GM21825 (cell line): ENCODE measurements at regions not wholly inside any gene's neighbourhood (a gene's known extent, or its start where the extent isn't known, plus 50 kb on each side); places are given as distances from the start of the nearest gene placed in this dataset.

ENCODE experiments used
- ATAC-seq: cut with Tn5 transposase; IDR thresholded peaks from one replicate; pipeline ENCODE4 v1.9.1; 2021; ENCODE audit warnings: mild to moderate bottlenecking, moderate library complexity; ENCODE audit not compliant: unreplicated experiment

DNA sequence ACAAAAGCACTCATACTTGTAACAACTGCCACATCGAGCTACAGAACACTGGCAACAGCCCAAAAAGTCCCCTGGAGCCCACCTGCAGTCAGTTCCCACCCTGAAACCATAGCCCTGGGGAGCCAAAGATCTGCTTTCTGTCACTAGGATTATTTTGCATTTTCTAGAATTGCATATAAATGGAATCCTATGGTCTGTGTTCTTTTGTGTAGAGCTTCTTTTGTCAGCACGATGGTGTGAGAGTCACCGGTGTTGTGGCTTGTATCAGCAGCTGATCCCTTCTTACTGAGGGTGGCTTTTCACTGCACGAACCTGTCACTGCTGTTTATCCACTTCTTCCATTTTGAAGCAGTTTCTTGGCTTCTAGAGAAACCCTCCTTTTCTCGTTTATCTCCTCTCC lies 60.1 kb upstream of the PRR23E start:
- no peak for ATAC-seq

DNA sequence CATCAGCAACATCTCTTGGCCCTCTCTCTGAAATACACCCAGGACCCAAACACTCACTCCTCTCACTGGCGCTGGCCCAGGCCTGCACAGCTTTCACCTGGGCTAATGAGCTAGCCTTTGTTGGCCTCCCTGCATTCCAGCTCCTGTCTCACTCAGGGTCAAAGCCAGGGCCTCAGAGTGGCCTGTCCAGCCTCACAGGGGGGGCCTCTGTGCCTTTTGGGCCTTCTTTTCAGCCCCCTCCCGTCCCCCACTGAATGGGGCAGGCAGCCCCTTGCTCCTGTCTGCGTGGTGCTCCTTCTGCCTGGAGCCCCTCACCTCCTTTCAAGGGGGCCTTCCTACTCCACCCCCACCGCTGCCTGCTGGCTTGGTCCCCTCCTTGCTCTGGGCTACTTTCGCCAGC lies 59.0 kb upstream of the PRR23E start:
- ATAC-seq = no peak

DNA sequence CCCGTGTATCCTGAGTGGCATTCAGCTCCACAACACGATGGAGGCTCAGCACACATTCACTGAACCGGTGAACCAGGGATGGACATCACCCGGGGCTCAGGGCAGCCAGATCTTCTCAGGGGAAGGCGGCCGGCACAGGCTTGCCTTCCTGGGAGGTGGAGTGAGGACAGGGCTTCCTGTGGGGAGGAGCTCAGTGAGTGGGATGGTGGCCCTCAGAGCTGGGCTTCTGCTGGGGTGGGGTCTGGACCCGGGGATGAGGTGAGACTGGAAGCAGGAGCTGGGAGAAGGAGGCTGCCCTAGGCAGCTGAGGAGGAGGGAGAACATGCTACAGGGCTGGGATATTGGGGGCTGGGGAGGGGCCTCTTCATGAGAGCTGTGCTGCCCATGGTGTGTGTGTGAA lies 58.5 kb upstream of the PRR23E start:
- no peak for ATAC-seq

DNA sequence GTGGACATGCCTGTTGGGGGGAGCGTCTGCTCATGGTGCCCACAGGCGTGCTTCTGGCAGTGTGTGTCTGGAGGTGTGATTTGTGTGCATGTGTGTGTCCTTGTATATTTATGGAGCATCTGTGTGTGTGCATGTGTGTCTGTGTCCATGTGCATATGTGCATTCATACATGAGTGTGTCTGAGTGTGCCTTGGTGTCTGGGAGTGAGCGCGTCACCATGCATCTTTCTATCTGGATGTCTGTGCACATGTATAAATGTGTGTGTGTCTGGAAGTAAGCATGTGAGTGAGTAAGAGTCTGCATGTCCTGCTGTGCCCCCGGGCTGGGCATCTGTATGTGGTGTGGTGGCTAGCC lies 58.1 kb upstream of the PRR23E start:
- no peak for ATAC-seq

DNA sequence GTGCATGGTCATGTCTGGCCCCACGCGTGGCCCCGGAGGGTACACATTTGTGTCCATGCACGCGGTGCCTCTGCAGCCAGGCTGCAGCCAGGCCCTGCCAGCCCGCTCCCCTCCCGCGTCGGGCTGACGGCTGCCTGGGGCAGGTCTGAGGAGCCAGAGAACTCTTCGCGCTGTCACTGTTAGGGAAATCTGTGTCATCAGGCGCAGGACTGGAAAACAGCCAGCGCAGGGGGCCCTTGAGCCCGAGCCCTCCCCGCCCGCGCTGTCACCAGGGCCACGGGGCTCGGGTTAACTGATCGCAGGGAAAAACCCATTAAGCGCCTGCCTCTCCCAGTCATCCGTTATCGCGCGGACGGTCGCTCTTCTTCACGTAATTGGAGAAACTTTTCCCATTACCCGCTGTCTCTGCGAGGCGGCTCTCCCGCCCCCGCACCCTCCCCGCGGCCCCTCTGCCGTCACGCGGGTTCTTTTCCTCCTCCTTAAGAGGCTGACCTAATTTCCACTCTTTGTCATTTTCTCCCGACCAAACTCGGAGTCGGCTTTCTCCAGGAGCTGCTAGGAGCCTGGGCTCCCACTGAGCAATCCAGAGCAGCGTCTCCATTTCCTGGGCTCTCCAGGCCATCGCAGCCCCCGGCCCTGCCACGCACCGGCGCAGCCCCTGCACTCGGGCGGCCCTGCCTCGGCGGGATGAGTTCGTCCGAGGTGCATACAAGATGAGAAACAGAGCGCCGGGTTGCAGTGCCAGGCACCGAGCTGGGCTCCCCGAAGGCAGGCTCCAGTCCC lies 57.5 kb upstream of the PRR23E start:
- no peak for ATAC-seq

DNA sequence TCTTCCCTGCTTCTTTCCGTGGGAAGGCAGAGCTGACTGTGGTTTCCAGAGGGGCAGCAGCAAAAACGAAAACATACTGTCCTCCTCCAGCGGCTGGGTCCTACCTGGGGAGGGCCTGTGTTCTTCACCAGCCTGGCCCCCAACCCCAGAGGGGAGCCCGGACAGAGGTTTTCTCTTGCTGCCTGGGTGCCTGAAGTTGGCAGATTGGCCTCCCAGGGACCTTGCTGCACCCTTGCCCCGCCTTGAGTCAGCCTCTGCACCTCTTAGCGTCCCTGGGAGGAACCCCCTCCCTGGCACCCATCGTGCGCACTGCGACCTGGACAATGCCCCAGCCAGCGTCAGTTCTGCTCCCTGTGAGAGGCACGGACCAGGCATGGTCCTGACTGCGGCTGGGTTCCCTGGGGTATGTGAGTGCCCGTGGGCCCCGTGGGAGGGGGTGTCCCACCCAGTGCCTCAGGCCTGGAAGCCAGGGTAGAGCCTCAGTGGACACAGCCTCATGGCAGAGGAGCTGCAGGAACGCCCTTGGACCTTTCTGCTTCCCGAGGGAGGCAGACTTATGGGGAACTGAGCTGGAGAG lies 56.8 kb upstream of the PRR23E start:
- no peak for ATAC-seq

DNA sequence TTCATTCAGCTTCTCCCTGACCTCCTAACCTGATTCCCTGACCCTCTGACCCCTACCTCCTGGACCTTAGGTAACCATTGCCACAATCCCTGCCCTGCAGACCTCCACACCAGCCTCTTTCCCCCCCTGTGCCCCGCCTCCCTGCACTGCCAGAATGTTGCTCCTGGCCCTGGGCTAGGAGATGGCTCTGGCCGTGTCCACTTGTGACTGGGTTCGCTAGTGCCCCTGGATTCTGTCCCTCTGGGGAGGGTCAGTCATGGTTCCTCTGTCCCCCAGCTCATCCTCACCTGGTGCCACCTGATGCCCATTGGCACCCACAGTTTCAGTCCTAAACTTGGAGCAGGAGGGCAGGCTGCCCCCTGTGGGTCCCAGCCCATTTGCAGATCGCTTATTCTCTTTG lies 56.2 kb upstream of the PRR23E start:
- ATAC-seq = no peak

DNA sequence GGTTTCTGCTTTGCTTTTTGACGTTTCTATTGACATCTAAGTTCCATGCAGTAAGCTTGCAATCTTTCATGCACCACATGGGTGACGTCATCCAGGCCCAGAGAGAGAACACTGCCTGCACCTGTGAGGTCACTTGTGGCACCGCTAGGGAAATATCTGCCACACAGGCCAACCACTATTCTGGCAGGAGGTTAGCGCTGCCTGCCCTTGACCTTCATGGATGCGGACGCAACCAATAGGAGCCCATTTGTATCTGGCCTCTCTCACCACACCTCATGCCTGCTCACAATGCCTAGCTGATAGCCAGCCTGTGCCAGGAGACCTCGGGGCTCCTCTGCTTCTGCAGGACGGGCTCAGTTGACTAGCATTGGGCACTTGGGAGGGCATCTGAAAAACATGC lies 55.8 kb upstream of the PRR23E start:
- ATAC-seq = no peak

DNA sequence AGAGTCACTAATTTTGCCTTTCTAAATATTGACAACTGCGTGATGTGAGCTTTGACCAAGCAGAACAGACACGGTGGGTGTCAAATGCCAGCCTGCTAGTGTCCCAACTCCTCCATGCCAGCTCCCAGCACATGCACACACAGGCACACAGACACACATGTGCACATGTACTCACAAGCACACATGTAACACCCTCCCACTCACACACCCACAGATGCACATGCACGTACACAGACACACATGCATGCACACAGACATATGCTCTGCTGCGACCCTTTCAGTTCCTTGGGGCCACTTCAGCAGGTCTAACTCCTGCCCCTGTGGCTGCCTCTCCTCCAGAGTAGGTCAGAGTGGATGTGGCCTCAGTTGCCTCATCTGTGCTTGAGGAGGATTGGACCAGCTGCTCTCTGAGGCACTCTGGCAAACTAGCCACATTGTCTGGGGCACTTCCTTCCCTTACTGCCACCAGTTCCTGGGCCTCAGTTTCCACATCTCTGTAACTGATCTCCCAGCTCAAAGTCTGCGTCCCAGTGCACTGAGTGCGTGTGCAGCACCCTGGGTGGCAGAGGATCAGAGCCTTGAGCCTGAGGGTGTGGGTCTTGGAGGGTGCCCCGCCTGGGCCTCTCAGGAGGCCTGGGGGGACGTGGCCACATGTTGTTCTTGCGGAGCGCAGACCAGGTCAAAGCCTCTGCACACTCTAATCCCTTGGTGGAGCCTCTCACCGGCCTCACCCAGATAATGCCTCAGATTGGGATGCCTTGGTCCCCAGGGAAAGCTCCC lies 55.0 kb upstream of the PRR23E start:
- no peak for ATAC-seq

DNA sequence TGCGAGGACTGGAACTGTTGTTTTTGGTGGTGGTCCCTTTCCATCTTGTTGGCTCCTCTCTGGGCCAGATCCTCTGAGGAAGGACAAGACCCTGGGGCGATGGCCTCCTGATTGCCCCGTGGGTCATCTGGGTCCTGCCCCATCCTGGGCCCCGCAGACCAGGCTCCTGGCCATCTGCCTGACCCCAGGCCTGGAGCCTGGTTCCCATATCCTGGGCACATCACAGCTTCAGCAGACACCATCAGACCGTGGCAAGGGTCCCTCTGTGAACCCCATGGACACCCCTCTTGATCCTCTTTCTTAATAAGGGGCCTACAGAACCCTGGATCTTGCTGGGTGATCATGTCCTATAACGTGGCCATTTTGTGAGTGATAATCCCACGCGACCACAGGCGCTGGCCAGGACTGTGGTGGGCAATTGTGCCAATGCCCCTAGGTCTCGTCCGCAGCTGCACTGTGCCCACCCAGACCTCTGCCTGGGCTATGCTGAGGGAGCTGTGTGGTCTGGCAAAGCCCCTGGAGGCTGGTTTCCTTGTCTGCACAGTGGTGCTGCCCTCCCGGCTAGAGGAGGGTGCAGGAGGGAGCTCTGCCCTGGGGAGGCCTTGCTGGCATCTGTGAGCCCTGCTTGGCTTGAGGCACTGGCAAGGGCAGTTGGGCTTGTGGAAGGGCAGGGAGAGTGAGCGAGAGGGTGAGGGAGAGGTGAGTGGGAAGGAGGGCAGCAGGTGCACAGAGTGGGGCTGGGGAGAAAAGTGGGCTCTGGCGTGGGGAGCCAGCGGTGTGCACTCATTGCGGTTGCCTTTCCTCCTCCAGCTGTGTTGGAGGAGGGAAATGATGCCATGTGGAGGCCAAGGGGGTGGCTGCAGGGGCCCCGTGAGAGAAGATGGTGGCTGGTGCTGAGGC lies 53.1 kb upstream of the PRR23E start:
- ATAC-seq = no peak

DNA sequence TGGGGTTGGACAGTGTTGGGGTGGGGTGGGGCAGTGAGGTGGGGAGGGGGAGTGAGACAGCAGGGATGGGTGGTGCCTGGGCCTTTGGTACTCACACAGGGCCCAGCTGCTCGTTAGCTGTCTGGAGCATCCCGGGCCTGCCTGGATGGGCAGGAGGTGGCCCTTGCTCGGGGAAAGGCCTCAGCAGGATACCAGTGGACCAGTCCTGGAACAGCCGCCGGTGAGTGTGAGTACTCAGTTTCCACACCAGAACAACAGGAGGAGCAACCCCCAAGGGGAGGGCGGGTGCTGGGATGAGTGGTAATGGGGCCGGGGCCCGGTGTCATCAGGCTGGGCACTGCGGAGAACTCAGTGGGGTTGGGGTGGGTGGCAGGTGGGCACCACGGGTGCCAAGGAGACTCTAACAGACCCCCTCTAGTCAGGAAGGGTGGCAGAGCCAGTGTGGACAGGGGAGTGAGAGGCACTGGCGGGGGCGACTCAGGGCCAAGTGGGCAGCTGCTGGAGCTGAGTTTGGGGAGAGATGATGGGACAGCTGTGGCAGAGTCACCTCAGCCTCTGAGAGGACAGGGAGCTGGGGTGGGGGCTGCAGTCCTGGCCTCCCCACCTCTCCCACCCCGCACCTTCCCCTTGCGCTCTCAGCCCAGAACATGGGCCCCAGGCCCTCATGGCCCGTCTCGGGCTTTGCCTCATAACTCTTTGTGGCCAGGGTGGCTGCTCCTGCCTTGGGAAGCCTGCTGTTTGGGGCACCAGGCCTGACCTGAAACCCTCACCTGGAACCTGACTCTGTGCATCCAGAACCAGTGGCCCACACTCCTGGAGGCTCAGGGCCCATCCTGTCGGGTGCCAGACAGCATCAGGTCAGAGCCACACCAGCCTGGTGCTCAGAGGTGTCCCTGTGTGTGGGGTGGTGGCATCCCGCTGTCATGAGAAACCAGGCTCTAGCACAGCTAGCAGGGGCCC lies 52.1 kb upstream of the PRR23E start:
- ATAC-seq = no peak

DNA sequence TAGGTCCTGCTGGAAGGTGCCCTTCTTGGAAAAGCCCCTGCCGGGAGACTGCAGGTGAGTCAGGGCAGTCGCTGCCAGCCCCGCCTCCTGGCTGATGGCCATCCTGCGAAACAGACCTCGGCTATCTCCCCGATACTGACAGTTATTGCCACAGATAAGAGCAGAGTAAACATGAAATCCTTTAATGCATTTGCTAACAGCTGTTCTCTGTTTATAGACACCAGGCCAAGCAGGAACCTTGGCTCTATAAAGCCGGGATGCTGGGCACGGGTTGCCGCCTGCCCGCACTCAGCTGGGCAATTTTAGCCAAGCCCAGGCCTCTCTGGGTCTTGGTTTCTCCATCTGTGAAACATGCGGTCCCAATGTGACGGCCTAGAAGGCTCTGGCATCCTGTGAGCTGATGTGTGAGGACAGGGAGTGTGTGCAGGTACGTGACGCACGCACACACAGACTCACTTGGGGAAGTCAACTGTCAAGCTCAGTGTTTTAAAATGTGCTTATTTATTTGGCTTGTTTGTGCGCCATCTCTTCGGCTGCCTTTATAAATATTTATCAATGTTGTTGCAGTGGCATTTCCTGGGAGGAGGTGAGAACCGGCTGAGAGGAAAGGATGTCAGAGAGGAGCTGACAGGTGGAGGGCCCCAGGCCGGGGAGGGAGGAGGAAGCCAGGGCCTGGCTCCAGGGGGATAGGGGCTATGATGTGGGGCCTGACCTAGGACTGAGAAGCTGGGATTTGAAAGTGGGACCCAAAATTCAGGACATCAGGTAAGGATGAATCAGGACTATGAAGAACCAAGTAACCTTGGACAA lies 50.8 kb upstream of the PRR23E start:
- ATAC-seq = no peak
